ENCODE measurements at regions not wholly inside any gene's neighbourhood (a gene's known extent, or its start where the extent isn't known, plus 50 kb on each side); places are given as distances from the start of the nearest gene placed in this dataset.

DNA sequence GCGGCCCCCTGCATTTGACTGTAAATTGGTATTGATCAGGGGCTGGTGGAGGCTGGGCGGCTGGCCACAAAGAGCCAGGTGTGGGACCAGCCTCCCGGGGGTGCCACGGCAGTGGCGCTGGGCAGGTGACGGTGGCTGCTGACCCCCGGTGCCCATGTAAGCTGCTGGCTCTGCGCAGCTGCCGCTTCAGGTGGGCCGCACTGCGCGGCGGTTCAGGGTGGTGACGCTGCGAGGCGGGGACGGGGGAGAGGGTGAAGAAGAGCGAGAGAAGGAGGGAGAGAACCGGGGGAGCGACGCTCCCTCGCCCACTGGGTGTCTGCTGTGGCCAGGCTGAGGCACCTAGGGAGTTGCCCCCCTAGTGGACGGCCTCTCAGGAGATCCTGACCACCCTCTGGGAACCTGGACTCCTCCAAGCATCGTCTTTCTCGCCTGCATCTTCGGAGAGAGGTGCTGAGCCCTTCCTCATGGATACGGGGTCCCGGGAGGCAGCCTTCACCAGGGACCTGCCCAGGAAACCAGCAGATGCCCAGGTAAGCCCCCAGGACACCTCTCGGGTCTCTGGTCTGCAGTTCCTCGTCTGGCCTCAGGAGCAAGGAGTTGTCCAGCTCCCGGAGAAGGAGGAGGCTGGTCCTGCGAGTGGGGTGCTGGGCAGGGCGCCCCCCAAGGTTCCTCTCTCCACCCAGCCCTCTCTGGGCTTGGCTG, 77.5 kb upstream of the GATA5 start:
- H3K27me3 Mint-ChIP-seq, result peaks cover 72% of the 10 kb centered on the region
- DNase-seq (no peak), ATAC-seq (no peak)
- H3K9me3 Mint-ChIP-seq, result no peaks in the 10 kb centered on the region
- peaks cover 18% of the 10 kb centered on the region for H3K4me1 Mint-ChIP-seq
- no peak overlapping the region for H3K4me3 Mint-ChIP-seq
- H3K27ac Mint-ChIP-seq, result no peak overlapping the region

GRCh38 chr20:62553838-62554161, 78.0 kb upstream of the GATA5 start:
- ATAC-seq, result no peak

DNA sequence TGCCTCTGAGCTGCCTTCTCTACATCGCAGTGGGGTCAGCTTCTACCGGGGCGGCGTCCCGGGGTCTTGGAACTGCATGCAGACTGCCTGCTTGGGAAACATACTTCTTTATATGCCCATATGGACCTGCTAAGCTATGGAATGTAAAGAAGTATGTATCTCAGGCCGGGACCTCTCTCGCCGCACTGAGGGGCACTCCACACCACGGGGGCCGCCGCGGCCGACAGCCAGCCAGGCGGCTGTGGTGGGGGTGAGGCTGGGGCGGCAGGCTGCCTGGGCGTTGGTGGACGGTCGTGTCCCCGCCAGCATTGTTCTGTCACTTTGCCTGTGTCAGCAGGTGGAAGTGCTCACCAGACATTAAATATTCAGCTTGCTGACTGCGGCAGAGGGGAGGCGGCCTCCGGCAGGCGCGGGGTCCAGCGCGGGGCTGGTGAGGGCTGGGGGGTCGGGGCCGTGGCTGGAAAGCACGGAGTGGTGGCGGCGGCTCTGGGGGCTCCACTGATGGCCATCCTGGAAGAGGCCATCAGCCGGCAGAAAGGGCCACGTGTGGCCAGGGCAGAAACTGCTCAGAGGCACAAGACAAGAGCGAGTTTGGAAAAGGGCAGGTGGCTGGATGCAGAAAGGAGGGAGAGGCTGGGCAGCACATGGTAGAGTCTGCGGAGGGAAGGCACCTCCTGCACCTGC, 78.6 kb upstream of the GATA5 start:
- no peak overlapping the region for H3K27ac Mint-ChIP-seq
- DNase-seq (no peak), ATAC-seq (no peak)
- H3K27me3 Mint-ChIP-seq, result peaks cover 69% of the 10 kb centered on the region
- no peak overlapping the region for H3K4me3 Mint-ChIP-seq
- peaks cover 18% of the 10 kb centered on the region for H3K4me1 Mint-ChIP-seq
- H3K9me3 Mint-ChIP-seq, result no peaks in the 10 kb centered on the region

More at GRCh38 chr20:62553838-62554161, 78.0 kb upstream of the GATA5 start:
- Mint-ChIP-seq H3K9me3 (no peaks in the 10 kb centered on the region), H3K27ac (no peak overlapping the region), H3K27me3 (peaks cover 70% of the 10 kb centered on the region), H3K4me3 (no peak overlapping the region), H3K4me1 (peaks cover 18% of the 10 kb centered on the region)
- no peak for DNase-seq

- no peak overlapping the region for H3K27ac Mint-ChIP-seq
- ATAC-seq, result no peak
- peaks cover 68% of the 10 kb centered on the region for H3K27me3 Mint-ChIP-seq
- H3K9me3 Mint-ChIP-seq, result no peaks in the 10 kb centered on the region
- no peak for DNase-seq
- H3K4me3 Mint-ChIP-seq, result no peak overlapping the region
- H3K4me1 Mint-ChIP-seq, result peaks cover 18% of the 10 kb centered on the region
Observed at GRCh38 chr20:62554898-62555641, 79.3 kb upstream of the GATA5 start.

DNA sequence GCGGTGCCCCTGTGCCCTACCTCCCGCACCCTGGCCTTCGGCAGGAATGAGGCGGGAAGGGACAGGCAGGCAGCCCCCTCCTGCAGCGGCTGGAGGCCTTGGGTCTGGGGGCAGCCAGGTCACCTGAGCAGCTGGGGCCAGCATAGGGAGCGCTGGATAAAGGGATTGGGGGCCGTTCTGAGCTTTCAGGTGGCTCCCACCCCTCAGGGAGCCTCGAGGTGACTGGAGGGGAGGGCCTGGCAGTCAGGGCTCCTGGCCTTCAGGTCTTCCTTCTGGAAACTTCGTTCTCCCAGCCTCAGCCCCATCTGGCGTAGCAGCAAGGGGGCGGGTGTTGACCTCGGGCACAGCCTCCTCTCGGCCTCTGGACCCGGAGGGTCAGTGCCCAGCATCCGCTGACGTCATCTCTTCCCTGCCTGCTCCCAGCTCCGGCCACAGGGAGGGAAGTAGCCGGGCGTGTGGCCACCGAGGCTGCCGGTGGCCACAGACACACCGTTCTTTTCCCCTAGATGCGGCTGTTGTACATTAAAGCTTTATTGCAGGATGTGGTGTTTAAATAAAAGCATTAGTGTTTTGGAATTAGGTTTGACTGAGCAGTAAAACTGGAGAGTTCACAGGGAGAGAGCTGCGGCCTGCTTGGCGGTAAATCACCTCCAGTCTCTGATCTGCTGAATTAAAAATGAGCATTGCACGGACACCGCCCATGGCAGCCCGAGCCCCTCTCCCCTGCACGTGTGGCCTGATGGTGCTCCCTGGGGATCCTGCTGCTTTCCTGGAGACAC, 80.0 kb upstream of the GATA5 start:
- H3K9me3 Mint-ChIP-seq, result no peaks in the 10 kb centered on the region

GRCh38 chr20:62557462-62557861, 81.7 kb upstream of the GATA5 start:
- no peak for DNase-seq
- H3K27ac Mint-ChIP-seq, result no peak overlapping the region

More for the DNA sequence above, 80.0 kb upstream of the GATA5 start:
- H3K27ac Mint-ChIP-seq, result no peak overlapping the region
- DNase-seq (no peak), ATAC-seq (no peak)
- H3K4me1 Mint-ChIP-seq, result peaks cover 13% of the 10 kb centered on the region
- H3K4me3 Mint-ChIP-seq, result no peak overlapping the region
- peaks cover 64% of the 10 kb centered on the region for H3K27me3 Mint-ChIP-seq

DNA sequence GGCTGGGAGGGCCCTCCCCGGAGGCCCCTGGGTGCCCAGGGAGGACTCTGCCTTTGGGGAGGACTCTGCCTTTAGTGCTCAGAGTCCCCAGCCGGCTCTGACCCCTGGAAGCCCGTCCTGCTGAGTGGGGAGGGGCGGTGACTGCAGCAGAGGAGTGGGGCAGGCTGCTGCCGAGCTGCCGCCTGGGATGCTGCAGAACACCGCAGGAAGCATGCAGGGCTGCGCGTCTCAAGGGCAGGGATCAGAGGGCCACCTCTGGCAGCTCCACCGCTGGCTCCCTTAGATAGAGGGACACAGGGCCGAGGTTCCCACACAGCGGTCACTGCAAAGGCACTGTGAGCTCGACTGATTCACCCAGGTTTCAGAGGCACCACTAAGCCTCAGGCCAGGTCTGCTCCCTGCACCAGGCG, 82.2 kb upstream of the GATA5 start:
- Mint-ChIP-seq H3K9me3 (no peaks in the 10 kb centered on the region), H3K27me3 (peaks cover 63% of the 10 kb centered on the region), H3K27ac (peak overlapping the region in 1 of 2 donors; percentile 52), H3K4me1 (peaks cover 17% of the 10 kb centered on the region), H3K4me3 (no peak overlapping the region)
- DNase-seq (no peak), ATAC-seq (no peak)

More at GRCh38 chr20:62557462-62557861, 81.7 kb upstream of the GATA5 start:
- peaks cover 17% of the 10 kb centered on the region for H3K4me1 Mint-ChIP-seq
- no peak overlapping the region for H3K4me3 Mint-ChIP-seq
- peaks cover 64% of the 10 kb centered on the region for H3K27me3 Mint-ChIP-seq
- no peak for ATAC-seq
- no peaks in the 10 kb centered on the region for H3K9me3 Mint-ChIP-seq

- Mint-ChIP-seq H3K4me3 (no peak overlapping the region), H3K4me1 (peaks cover 17% of the 10 kb centered on the region), H3K27ac (no peak overlapping the region), H3K9me3 (no peaks in the 10 kb centered on the region), H3K27me3 (peaks cover 61% of the 10 kb centered on the region)
- DNase-seq (no peak), ATAC-seq (no peak)
Observed at GRCh38 chr20:62558779-62559178, 83.0 kb upstream of the GATA5 start.

- peaks cover 48% of the 10 kb centered on the region for H3K27me3 Mint-ChIP-seq
- peaks cover 17% of the 10 kb centered on the region for H3K4me1 Mint-ChIP-seq
- no peak overlapping the region for H3K27ac Mint-ChIP-seq
- H3K9me3 Mint-ChIP-seq, result no peaks in the 10 kb centered on the region
- DNase-seq (no peak), ATAC-seq (no peak)
- no peak overlapping the region for H3K4me3 Mint-ChIP-seq
Observed at GRCh38 chr20:62560162-62560561, 82.1 kb upstream of the SLCO4A1 start.

DNA sequence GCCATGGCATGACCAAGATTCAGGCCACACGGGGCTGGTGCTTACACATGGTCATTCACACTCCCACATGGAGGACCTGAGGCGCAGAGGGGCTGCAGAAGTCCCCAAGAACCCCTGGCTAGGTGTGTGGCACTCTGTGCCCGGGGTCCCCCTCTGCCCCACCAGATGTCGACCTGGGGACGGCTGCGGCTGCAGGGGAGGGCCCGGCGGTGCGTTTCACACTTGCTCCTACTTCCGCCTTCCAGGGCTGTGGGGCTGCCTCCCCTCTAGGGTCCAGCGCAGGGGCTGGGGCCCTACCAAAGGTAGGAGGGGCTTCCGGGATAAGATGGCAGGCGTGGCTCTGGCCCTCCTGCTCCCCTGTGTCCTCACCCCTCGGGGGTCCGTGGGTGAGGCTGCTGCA, 81.1 kb upstream of the SLCO4A1 start:
- Mint-ChIP-seq H3K27ac (no peak overlapping the region), H3K4me1 (peaks cover 17% of the 10 kb centered on the region), H3K27me3 (peaks cover 48% of the 10 kb centered on the region), H3K9me3 (no peaks in the 10 kb centered on the region), H3K4me3 (peak overlapping the region; percentile 55 to 60)
- peak; percentile 56 for ATAC-seq
- DNase-seq, result no peak

- ATAC-seq (no peak), DNase-seq (no peak)
- H3K4me3 Mint-ChIP-seq, result no peak overlapping the region
- peaks cover 48% of the 10 kb centered on the region for H3K27me3 Mint-ChIP-seq
- H3K4me1 Mint-ChIP-seq, result peaks cover 17% of the 10 kb centered on the region
- H3K27ac Mint-ChIP-seq, result no peak overlapping the region
- H3K9me3 Mint-ChIP-seq, result no peaks in the 10 kb centered on the region
Observed at GRCh38 chr20:62561948-62562347, 80.4 kb upstream of the SLCO4A1 start.

DNA sequence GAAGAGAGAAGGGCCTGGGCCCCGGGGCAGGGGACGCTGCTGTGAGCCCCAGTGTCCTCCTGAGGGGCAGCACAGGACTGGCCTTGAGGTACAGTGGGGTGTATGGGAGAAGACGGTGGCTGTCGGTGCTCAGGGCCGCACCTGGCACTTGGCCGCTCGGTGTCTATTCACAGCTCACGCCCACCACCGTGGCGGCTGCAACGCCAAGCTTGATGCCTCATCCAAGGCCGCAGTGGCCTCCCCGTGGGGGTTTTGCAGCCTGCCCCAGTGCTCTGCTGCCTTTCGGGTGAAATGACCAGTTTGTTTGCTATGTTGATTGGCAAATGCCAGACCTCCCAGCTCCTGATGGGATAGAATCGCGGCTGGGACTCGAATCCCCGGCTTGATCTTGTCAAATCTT, 79.5 kb upstream of the SLCO4A1 start:
- Mint-ChIP-seq H3K4me3 (no peak overlapping the region), H3K9me3 (no peaks in the 10 kb centered on the region), H3K27me3 (peaks cover 50% of the 10 kb centered on the region), H3K27ac (no peak overlapping the region), H3K4me1 (peaks cover 17% of the 10 kb centered on the region)
- DNase-seq (no peak), ATAC-seq (no peak)

DNA sequence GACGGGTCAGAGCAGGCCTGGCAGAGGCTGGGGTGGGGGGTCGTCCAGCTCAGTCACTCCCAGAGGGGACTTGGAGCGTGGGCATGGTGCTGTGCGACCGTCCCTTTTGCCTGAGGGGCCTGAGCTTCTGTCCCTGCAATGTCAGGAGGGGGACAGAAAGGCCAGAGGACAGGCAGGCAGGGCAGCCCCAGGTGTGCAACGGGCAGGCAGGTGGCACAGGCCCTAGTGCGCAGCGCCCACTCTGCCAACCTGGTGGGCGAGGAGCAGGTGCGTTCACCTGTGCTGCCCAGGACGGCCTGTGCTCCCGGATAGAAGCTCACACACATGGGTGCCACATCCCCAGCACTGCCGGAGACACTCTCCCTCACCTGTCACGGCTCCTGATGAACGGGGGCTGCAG, 78.7 kb upstream of the SLCO4A1 start:
- Mint-ChIP-seq H3K9me3 (no peaks in the 10 kb centered on the region), H3K4me1 (peaks cover 17% of the 10 kb centered on the region), H3K27me3 (peaks cover 45% of the 10 kb centered on the region), H3K4me3 (no peak overlapping the region), H3K27ac (no peak overlapping the region)
- DNase-seq (no peak), ATAC-seq (no peak)

DNA sequence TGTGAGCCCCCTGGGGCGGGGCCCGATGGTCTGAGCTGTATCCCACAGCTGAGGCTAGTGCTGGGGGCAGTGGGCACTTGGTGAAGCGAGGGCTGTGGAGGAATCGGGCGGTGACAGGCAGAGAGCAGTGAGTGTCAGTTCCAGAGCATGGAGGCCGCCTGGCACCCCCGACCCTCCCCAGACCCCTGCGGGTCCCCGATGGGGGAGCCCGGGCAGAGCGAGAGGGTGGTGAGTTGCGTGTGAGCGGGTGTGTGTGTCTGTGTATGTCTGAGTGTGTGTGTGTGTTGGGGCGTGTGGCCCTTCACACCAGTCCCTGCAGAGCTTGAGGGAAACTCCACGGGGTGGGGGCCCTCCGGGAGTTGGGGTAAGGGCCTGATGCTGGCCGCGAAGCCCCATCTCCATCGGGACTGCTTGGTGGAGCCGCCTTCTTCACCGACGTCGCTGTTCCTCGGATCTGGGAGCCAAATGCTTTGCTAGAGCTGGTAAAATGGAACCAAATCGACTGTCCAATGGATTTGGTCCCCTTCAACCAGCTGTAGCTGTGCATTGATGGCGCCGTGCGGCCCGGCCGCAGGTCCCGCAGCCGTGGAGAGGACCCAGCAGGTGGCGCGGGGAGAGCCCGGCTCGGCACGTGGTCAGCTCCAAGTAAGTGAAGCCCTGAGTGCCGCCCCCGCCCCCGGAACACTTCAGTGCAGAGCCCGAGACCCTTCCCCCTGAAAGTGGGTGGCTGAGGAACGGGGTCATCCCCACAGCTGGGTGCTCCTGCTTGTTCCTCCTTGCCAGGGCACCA, 77.7 kb upstream of the SLCO4A1 start:
- peaks cover 43% of the 10 kb centered on the region for H3K27me3 Mint-ChIP-seq
- no peak overlapping the region for H3K27ac Mint-ChIP-seq

DNA sequence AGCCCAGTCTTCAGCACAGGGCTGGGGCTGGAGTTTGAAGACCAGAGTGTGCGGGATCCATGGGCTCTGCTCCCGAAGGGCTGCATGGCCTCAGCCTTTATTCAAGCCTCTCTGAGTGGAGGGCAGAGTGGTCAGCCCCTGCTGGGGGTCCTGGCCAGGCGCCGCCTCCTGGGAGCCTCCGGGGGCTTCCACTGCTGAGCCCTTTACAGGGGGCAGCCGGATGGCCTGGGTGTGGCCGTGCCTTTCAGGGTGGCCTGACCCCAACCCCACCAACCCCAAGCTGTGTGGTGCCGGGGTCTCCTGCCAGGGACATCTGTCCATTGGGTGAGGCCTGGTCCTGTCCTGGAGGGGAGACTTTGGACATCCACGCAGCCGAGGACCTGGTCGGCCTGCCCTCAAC, 76.0 kb upstream of the SLCO4A1 start:
- ATAC-seq (no peak), DNase-seq (no peak)
- no peak overlapping the region for H3K27ac Mint-ChIP-seq
- H3K9me3 Mint-ChIP-seq, result no peaks in the 10 kb centered on the region
- no peak overlapping the region for H3K4me3 Mint-ChIP-seq
- H3K27me3 Mint-ChIP-seq, result peaks cover 44% of the 10 kb centered on the region
- H3K4me1 Mint-ChIP-seq, result peaks cover 12% of the 10 kb centered on the region

More for the DNA sequence above, 77.7 kb upstream of the SLCO4A1 start:
- peaks cover 17% of the 10 kb centered on the region for H3K4me1 Mint-ChIP-seq
- H3K9me3 Mint-ChIP-seq, result no peaks in the 10 kb centered on the region
- DNase-seq (no peak), ATAC-seq (no peak)
- H3K4me3 Mint-ChIP-seq, result no peak overlapping the region

All from stimulated activated naive CD8-positive, alpha-beta T cell treated with anti-CD3 and anti-CD28 coated beads, Interleukin-15, amount 100 ng/mL, for 72 hours (primary cell).